Ovary (tissue), 7 donors: ENCODE measurements at regions not wholly inside any gene's neighbourhood (a gene's known extent, or its start where the extent isn't known, plus 50 kb on each side); places are given as distances from the start of the nearest gene placed in this dataset.

Source experiments
- DNase-seq, 5 donors: peaks; one replicate each; pipeline ENCODE4 v3.0.0-alpha.2; 2019 to 2020
- H3K27ac ChIP-seq, 2 donors: fragments of 200-600 bp; one replicate each; pipeline versions ENCODE4 v1.5.1 to v1.8.0; 2019 to 2022
- H3K27me3 ChIP-seq: fragments of 200-600 bp; one replicate; pipeline ENCODE4 v1.8.0; 2022
- H3K36me3 ChIP-seq: fragments of 200-600 bp; sonication (generic); one replicate; pipeline ENCODE4 v1.5.1; 2019
- H3K4me1 ChIP-seq: one replicate; pipeline ENCODE4 v1.8.1; 2013; ENCODE audit warnings: mild to moderate bottlenecking, moderate library complexity; ENCODE audit not compliant: insufficient read depth
- H3K4me3 ChIP-seq: fragments of 200-600 bp; sonication (generic); one replicate; pipeline ENCODE4 v1.5.1; 2017
- H3K9me3 ChIP-seq, 2 donors: fragments of 200-600 bp in 1 of 2; sonication (generic) in 1 of 2; one replicate each; pipeline versions ENCODE4 v1.5.1 to v1.8.1; 2013 to 2019; ENCODE audit warnings: mild to moderate bottlenecking in 1 of 2, moderate library complexity in 1 of 2
- EP300 ChIP-seq: sonication (generic); formaldehyde crosslinking; IDR thresholded peaks from one replicate; pipeline ENCODE4 v1.6.1; 2017; ENCODE audit warnings: antibody characterized with exemption
- POLR2A ChIP-seq: fragments of 450-650 bp; IDR thresholded peaks from one replicate; pipeline ENCODE4 v1.6.1; 2017; ENCODE audit warnings: antibody characterized with exemption, mild to moderate bottlenecking, moderate library complexity
- WGBS, 3 donors: extraction: QIAGEN DNeasy Blood & Tissue Kit in 1 of 3; methylation state at CpG; one replicate each; pipeline versions ENCODE4 v1.1.5 to v1.1.7; 2013 to 2017; 5-methylcytosine and 5-hydroxymethylcytosine counted together
- intact Hi-C, 4 donors: fragments of 100-400 bp; cut with DNase I; formaldehyde crosslinking; loops; one replicate each; pipeline versions ENCODE4 v1.11.0 to v1.15.1; 2022 to 2023
- TF ChIP-seq, protein P1 (sequence below), 3 donors: fragments of 450-650 bp in 2 of 3; fragments of 200-600 bp in 1 of 3; IDR thresholded peaks; one replicate each; pipeline versions ENCODE4 v1.5.1 to v1.8.0; 2016 to 2022; ENCODE audit warnings: antibody characterized with exemption in 3 of 3, mild to moderate bottlenecking in 1 of 3
- donor health status: DM: no; HTN: no; CAD: no; lungs with moderate emphysema.
- donor health status: DM: no; HTN: no; CAD: no.
- donor health status: Bipolar disorder and iron deficiency.
- donor health status: DM: no; HTN: no; CAD: no.
- donor health status: DM: yes; HTN: yes; CAD: no.

GRCh38 chr3:137083332-137083731 lies 125.5 kb downstream of the IL20RB start:
- Histone ChIP-seq H3K4me3 (no peak overlapping the region), H3K9me3 (no peaks in the 10 kb centered on the region), H3K36me3 (no peaks in the 10 kb centered on the region), H3K27me3 (no peaks in the 10 kb centered on the region), H3K4me1 (no peaks in the 10 kb centered on the region), H3K27ac (no peak overlapping the region)
- 76 to 88% (median 81%) methylated on average over 2 of the region's 2 CpGs for WGBS, 3 donors
- TF ChIP-seq, protein P1, sequence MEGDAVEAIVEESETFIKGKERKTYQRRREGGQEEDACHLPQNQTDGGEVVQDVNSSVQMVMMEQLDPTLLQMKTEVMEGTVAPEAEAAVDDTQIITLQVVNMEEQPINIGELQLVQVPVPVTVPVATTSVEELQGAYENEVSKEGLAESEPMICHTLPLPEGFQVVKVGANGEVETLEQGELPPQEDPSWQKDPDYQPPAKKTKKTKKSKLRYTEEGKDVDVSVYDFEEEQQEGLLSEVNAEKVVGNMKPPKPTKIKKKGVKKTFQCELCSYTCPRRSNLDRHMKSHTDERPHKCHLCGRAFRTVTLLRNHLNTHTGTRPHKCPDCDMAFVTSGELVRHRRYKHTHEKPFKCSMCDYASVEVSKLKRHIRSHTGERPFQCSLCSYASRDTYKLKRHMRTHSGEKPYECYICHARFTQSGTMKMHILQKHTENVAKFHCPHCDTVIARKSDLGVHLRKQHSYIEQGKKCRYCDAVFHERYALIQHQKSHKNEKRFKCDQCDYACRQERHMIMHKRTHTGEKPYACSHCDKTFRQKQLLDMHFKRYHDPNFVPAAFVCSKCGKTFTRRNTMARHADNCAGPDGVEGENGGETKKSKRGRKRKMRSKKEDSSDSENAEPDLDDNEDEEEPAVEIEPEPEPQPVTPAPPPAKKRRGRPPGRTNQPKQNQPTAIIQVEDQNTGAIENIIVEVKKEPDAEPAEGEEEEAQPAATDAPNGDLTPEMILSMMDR (IDR thresholded peaks at IDR 0.05), result no peak
- TF ChIP-seq EP300, result no peak
- no peak for TF ChIP-seq POLR2A
- no peak for DNase-seq
- intact Hi-C loops, result no loop called here

DNA sequence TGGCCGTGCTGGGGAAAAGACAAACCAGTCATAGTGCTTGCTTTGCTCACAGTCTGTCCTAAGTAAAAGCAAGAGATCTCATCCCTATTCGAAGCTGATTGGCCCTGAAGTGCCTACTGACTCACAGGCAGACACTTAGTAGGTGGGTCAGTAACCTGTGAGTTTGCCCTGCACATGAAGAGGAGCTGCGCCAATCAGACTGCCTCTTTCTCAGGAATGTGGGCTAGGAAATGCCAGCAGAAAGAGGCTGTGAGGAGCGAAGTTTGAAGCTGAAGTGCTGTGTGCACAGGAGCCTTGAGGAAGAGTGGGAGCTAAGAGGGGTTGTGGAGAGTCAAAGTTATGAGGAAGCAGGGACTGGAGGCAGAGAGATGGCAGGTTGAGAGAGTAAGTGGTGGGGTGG lies 126.8 kb downstream of the IL20RB start:
- TF ChIP-seq EP300, result no peak
- TF ChIP-seq, protein P1 (IDR thresholded peaks at IDR 0.05), result no peak
- TF ChIP-seq POLR2A, result no peak
- no peaks in the 10 kb centered on the region for H3K9me3 ChIP-seq
- H3K36me3 ChIP-seq, result no peaks in the 10 kb centered on the region
- 72 to 77% (median 77%) methylated on average over 4 of the region's 4 CpGs for WGBS, 3 donors
- no peak overlapping the region for H3K27ac ChIP-seq
- intact Hi-C loops, result no loop called here
- no peak for DNase-seq
- no peaks in the 10 kb centered on the region for H3K4me1 ChIP-seq
- no peaks in the 10 kb centered on the region for H3K27me3 ChIP-seq
- H3K4me3 ChIP-seq, result no peak overlapping the region

DNA sequence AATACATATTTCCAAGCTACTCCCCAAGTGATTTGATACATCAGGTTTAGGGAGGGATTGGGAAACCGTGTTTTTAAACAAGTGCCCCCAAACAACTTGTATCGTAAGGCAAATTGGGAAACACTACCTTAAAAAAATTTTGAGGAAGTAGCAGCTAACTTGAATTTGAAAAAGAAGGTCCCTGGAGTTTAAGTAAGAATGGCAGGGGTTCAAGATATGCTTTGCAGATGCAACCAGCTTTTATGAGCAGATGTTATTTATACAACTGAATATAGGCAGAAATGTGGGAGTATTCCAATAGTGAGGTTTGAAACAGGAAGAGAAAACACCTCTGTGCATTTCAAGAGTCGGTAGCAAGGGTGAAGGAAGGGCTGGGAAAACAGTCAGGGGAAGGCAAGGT lies 139.6 kb downstream of the IL20RB start:
- no peak for DNase-seq
- Histone ChIP-seq H3K4me1 (no peaks in the 10 kb centered on the region), H3K9me3 (no peaks in the 10 kb centered on the region), H3K4me3 (no peak overlapping the region), H3K27ac (no peak overlapping the region), H3K36me3 (no peaks in the 10 kb centered on the region), H3K27me3 (no peaks in the 10 kb centered on the region)
- intact Hi-C loops, result no loop called here
- TF ChIP-seq, protein P1 (IDR thresholded peaks at IDR 0.05), result no peak
- TF ChIP-seq EP300, result no peak
- no peak for TF ChIP-seq POLR2A
- WGBS, 3 donors, result 28 to 34% (median 33%) methylated on average over 3 of the region's 3 CpGs

GRCh38 chr3:137097852-137098251 lies 140.1 kb downstream of the IL20RB start:
- no peaks in the 10 kb centered on the region for H3K27me3 ChIP-seq
- no peak for DNase-seq
- H3K9me3 ChIP-seq, result no peaks in the 10 kb centered on the region
- H3K36me3 ChIP-seq, result no peaks in the 10 kb centered on the region
- TF ChIP-seq, protein P1 (IDR thresholded peaks at IDR 0.05), result no peak
- no peak for TF ChIP-seq POLR2A
- no peak for TF ChIP-seq EP300
- intact Hi-C loops, result no loop called here
- no peak overlapping the region for H3K27ac ChIP-seq
- 64 to 81% (median 79%) methylated on average over 5 of the region's 5 CpGs for WGBS, 3 donors
- no peak overlapping the region for H3K4me3 ChIP-seq
- H3K4me1 ChIP-seq, result no peaks in the 10 kb centered on the region
